GM12874 (cell line): ENCODE measurements at regions not wholly inside any gene's neighbourhood (a gene's known extent, or its start where the extent isn't known, plus 50 kb on each side); places are given as distances from the start of the nearest gene placed in this dataset.

Source experiments
- TF ChIP-seq, protein P1 (sequence below): IDR thresholded peaks from 2 replicates; pipeline ENCODE4 v1.5.1; 2011; ENCODE audit warnings: low read depth, mild to moderate bottlenecking, control low read depth, low read length, moderate library complexity; ENCODE audit not compliant: insufficient read depth

DNA sequence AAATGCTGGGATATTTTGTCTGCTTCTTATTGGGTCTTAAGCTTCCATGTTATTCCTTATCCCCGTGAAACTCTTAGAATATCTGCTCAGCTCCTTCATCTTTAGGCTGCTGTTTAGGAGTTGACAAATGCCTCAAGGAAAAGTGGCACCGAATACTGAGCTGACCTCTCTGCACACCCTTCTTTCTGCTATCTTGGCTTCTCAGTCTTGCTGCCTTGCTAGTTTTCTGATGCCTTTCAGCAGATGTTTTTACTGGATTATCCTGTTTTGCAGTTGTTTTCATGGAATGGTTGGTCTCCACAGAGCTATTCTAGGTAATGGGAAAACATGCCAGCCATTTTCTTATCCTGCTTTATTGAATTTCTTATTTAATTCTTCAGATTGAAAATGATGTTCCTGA, 86.3 kb downstream of the GYPE start:
- TF ChIP-seq, protein P1, sequence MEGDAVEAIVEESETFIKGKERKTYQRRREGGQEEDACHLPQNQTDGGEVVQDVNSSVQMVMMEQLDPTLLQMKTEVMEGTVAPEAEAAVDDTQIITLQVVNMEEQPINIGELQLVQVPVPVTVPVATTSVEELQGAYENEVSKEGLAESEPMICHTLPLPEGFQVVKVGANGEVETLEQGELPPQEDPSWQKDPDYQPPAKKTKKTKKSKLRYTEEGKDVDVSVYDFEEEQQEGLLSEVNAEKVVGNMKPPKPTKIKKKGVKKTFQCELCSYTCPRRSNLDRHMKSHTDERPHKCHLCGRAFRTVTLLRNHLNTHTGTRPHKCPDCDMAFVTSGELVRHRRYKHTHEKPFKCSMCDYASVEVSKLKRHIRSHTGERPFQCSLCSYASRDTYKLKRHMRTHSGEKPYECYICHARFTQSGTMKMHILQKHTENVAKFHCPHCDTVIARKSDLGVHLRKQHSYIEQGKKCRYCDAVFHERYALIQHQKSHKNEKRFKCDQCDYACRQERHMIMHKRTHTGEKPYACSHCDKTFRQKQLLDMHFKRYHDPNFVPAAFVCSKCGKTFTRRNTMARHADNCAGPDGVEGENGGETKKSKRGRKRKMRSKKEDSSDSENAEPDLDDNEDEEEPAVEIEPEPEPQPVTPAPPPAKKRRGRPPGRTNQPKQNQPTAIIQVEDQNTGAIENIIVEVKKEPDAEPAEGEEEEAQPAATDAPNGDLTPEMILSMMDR = no peak

DNA sequence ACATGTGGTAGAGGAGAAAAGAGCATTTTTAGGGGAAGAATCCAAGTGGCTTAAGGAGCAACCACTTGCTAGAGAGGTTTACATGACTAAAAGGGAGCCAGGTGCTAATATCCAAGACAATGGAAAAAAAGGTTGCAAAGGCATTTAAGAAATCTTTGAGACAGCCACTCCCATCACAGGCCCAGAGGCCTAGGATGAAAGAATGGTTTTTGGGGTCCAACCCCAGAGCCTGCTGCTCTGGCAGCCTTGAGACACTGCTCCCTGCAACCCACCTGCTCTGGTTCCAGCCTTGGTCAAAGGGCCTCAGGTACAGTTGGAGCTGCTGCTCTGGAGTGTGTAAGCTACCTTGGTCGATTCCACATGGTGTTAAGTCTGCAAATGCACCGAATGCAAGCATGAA, 84.1 kb upstream of the FREM3 start:
- TF ChIP-seq, protein P1 = no peak

DNA sequence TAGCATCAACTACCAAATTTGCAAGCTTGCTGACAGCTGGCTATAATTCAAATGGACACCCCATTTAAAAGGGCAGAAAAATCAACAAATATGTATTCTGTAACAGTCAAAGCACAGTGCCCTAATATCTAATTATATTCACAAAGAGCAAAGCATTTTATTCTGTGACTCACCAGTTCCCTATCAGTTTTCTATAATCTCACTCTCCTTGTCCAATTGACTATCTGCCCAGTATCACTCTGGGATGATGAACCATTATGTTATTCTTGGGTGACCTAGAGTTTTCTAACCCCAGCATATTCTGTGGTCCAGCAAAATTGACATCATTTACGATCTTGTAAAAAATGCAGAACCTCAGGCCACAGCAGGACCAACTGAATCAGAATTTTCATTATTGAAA, 82.0 kb upstream of the FREM3 start:
- TF ChIP-seq, protein P1 = no peak

DNA sequence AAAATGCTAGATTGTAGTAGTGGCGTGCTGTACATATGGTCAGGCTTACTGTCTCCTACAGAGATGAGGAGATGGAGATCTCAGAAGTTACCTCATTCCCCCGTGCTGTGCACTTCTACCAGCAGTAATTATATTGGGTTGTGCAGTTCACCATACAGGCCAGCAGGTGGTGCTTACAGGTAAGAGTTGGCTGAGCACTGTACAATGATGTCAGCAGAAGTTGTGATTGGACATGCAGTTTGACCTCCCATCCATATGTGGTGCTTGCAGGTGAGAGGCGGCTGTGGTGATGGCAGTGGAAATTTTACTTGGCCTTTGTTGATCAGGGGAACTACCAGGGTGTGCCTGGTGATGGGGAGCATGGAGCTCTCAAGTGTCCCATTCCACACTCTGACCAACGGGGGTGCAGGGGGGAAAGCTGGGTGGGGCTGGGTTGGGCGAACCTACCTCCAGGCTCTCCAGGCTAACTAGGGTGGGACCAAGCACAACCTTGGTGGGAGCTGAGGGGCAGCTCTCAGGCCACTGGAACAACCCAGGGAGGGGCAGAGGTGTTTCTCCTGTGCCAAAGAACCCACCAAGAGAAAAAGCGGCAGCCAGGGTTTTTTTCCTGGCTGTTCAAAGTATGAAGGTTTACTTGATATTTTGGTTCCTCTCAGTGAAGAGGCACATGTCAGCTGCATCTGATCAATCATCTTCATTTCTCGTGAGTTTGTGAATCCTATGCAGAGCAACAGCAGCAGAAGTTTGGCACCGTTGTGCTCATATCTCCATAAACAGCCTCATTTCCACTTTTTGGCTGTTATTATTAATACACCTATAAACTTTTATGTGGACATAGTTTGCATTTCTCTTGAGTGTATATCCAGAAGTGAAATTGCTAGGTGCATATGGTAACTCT, 73.8 kb upstream of the FREM3 start:
- TF ChIP-seq, protein P1 = peak; percentile 80

DNA sequence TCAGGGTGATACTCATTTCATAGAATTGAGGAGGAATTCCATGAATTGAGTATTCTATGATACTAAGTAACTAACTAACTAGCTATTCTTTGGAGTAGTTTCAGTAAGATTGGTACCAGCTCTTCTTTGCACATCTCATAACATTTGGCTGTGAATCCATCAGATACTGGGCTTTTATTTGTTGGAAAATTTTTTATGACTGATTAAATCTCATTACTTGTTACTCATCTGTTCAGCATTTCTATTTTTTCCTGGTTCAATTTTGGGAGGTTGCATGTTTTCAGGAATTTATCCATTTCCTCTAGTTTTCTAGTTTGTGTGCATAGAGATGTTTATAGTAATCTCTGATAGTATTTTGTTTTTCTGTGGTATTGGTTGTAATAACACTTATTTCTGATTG, 70.8 kb upstream of the FREM3 start:
- TF ChIP-seq, protein P1 = no peak

DNA sequence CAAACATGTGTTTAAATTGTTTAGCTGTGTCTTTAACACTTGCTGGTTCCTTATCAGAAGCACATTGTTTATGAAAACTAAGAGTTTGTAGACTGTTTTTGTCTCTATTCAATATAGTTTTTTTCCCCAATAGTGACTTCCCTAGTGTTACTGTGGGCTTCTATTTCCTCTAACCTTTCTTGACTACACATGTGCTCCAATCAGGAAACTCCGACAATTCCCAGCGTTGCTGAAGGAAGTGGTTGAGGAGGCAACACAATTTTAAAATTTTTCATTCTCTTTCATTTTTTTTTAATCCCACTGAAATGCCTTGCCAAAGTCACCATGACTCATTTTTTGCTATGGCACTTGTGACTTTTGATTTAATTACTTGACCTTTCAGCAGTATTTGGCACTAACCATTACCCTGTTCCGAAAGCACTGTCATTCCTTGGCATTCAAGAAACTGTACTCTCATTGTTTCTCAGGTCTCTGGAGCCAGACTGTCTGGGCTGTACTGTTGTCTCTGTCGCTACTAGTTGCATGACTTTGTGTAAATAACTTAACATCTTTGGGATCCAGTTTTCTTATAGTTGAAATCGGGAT, 67.6 kb upstream of the FREM3 start:
- TF ChIP-seq, protein P1 = no peak

DNA sequence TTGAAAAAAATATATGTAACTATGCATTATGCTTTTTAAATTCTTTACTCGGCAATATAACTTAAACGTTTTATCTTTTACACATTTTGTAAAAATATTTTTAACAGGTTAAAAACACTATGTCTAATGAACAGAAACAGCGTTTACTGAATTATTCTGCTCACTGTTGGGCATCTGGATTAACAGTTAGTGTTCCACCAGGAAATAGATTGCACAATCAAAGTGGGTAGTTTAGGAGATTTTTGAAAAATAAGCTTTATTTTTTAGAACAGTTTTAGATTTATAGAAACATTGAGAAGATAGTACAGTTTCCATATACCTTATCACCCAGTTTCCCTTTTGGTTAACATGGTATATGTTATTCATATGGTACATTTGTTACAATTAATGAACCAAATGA, 63.1 kb upstream of the FREM3 start:
- TF ChIP-seq, protein P1 = no peak
